ENCODE measurements at regions not wholly inside any gene's neighbourhood (a gene's known extent, or its start where the extent isn't known, plus 50 kb on each side); places are given as distances from the start of the nearest gene placed in this dataset.

- TF ChIP-seq, protein P1, sequence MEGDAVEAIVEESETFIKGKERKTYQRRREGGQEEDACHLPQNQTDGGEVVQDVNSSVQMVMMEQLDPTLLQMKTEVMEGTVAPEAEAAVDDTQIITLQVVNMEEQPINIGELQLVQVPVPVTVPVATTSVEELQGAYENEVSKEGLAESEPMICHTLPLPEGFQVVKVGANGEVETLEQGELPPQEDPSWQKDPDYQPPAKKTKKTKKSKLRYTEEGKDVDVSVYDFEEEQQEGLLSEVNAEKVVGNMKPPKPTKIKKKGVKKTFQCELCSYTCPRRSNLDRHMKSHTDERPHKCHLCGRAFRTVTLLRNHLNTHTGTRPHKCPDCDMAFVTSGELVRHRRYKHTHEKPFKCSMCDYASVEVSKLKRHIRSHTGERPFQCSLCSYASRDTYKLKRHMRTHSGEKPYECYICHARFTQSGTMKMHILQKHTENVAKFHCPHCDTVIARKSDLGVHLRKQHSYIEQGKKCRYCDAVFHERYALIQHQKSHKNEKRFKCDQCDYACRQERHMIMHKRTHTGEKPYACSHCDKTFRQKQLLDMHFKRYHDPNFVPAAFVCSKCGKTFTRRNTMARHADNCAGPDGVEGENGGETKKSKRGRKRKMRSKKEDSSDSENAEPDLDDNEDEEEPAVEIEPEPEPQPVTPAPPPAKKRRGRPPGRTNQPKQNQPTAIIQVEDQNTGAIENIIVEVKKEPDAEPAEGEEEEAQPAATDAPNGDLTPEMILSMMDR (IDR thresholded peaks at IDR 0.05), result no peak
- Mint-ChIP-seq H3K4me3 (no peak overlapping the region), H3K9me3 (no peaks in the 10 kb centered on the region), H3K4me1 (no peaks in the 10 kb centered on the region), H3K27me3 (no peaks in the 10 kb centered on the region), H3K27ac (no peak overlapping the region), H3K36me3 (ENCODE audit: low read depth) (no peaks in the 10 kb centered on the region)
- intact Hi-C loops (cut with micrococcal nuclease), result no loop called here
- CTCF ChIA-PET, result no interaction called here
- POLR2A ChIA-PET, result no interaction called here
- no peak for ATAC-seq (ENCODE audit: low read depth)
- no peak for DNase-seq
Measured at GRCh38 chr13:89003656-89004055, 1332.5 kb downstream of the SLITRK5 start.

GRCh38 chr13:89011615-89012014 lies 1340.4 kb downstream of the SLITRK5 start:
- ATAC-seq (ENCODE audit: low read depth) (no peak), DNase-seq (no peak)
- intact Hi-C loops (cut with micrococcal nuclease), result no loop called here
- no peaks in the 10 kb centered on the region for H3K36me3 Mint-ChIP-seq (ENCODE audit: low read depth)
- H3K9me3 Mint-ChIP-seq, result peaks cover 4% of the 10 kb centered on the region
- POLR2A ChIA-PET, result no interaction called here
- H3K4me3 Mint-ChIP-seq, result no peak overlapping the region
- TF ChIP-seq, protein P1 (IDR thresholded peaks at IDR 0.05), result no peak
- H3K4me1 Mint-ChIP-seq, result no peaks in the 10 kb centered on the region
- no peak overlapping the region for H3K27ac Mint-ChIP-seq
- CTCF ChIA-PET, result no interaction called here
- no peaks in the 10 kb centered on the region for H3K27me3 Mint-ChIP-seq

DNA sequence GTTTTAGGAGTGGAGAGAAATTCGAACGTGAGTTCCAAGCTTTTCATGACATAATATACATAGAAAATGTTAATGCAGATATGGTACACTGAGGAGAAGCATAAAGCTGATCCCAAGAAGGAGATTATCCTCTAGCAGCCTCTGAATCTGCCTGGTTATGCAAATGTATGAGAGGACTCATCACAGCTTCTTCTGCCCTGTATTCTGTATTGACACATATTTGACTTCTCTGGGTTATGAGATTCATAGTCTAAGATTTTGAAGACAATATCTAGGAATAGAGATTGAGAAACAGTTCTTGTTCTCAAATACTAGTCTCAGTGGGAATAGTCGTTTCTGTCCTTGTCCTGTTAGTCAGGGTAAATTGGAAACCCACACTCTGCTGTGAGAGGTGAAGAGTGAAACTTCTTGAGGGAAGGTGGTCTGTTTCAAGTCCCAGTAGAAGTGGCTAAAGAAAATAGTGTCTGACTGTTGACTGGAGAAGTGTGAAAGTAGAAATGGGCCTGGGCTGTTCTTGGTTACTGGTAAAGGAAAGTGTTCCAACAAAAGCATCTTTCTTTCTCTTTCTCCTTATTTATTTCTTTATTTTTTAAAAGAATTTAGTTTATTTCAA lies 1356.6 kb downstream of the SLITRK5 start:
- TF ChIP-seq, protein P1 (IDR thresholded peaks at IDR 0.05), result no peak
- peaks cover 12% of the 10 kb centered on the region for H3K9me3 Mint-ChIP-seq
- no peak overlapping the region for H3K27ac Mint-ChIP-seq
- H3K4me1 Mint-ChIP-seq, result no peaks in the 10 kb centered on the region
- no peaks in the 10 kb centered on the region for H3K36me3 Mint-ChIP-seq (ENCODE audit: low read depth)
- POLR2A ChIA-PET, result no interaction called here
- intact Hi-C loops (cut with micrococcal nuclease), result no loop called here
- CTCF ChIA-PET, result no interaction called here
- H3K4me3 Mint-ChIP-seq, result no peak overlapping the region
- DNase-seq (no peak), ATAC-seq (ENCODE audit: low read depth) (no peak)
- H3K27me3 Mint-ChIP-seq, result no peaks in the 10 kb centered on the region

GRCh38 chr13:89029062-89029461 lies 1357.9 kb downstream of the SLITRK5 start:
- no peaks in the 10 kb centered on the region for H3K36me3 Mint-ChIP-seq (ENCODE audit: low read depth)
- H3K9me3 Mint-ChIP-seq, result peaks cover 19% of the 10 kb centered on the region
- no peak overlapping the region for H3K4me3 Mint-ChIP-seq
- POLR2A ChIA-PET, result no interaction called here
- CTCF ChIA-PET, result no interaction called here
- H3K4me1 Mint-ChIP-seq, result no peaks in the 10 kb centered on the region
- intact Hi-C loops (cut with micrococcal nuclease), result no loop called here
- DNase-seq (no peak), ATAC-seq (ENCODE audit: low read depth) (no peak)
- H3K27ac Mint-ChIP-seq, result no peak overlapping the region
- TF ChIP-seq, protein P1 (IDR thresholded peaks at IDR 0.05), result no peak
- H3K27me3 Mint-ChIP-seq, result no peaks in the 10 kb centered on the region

GRCh38 chr13:89034015-89034414 lies 1362.8 kb downstream of the SLITRK5 start:
- TF ChIP-seq, protein P1 (IDR thresholded peaks at IDR 0.05), result no peak
- ChIA-PET POLR2A (no interaction called here), CTCF (no interaction called here)

More at GRCh38 chr13:89034015-89034414, 1362.8 kb downstream of the SLITRK5 start:
- Mint-ChIP-seq H3K9me3 (peaks cover 14% of the 10 kb centered on the region), H3K27me3 (no peaks in the 10 kb centered on the region), H3K4me3 (no peak overlapping the region), H3K27ac (no peak overlapping the region), H3K4me1 (no peaks in the 10 kb centered on the region), H3K36me3 (ENCODE audit: low read depth) (no peaks in the 10 kb centered on the region)
- intact Hi-C loops (cut with micrococcal nuclease), result no loop called here
- DNase-seq (no peak), ATAC-seq (ENCODE audit: low read depth) (no peak)
